ENCODE measurements at regions not wholly inside any gene's neighbourhood (a gene's known extent, or its start where the extent isn't known, plus 50 kb on each side); places are given as distances from the start of the nearest gene placed in this dataset.

- ChIA-PET SMC1A (ENCODE audit: uncharacterized antibody, unreplicated experiment) (no interaction called here), POLR2A (no interaction called here), CTCF (no interaction called here), RAD21 (ENCODE audit: unreplicated experiment) (no interaction called here)
- Histone ChIP-seq H2AFZ (ENCODE audit: control insufficient read depth, low read depth, low read length) (no peak overlapping the region), H3K27me3 (replicated peaks in 1 of 2; ENCODE audit: control insufficient read depth in 2 of 2, insufficient read depth in 2 of 2, low read length in 1 of 2) (no peaks in the 10 kb centered on the region), H3K9me3 (replicated peaks; ENCODE audit: control insufficient read depth, insufficient read depth, low read length) (no peaks in the 10 kb centered on the region), H3K36me3 (ENCODE audit: control insufficient read depth in 2 of 2, insufficient read depth in 2 of 2, low read length in 1 of 2) (no peaks in the 10 kb centered on the region), H3K27ac (ENCODE audit: control insufficient read depth, insufficient read depth) (no peak overlapping the region), H3K4me2 (ENCODE audit: control insufficient read depth, insufficient read depth) (no peak overlapping the region), H4K20me1 (ENCODE audit: control insufficient read depth, insufficient read depth) (no peaks in the 10 kb centered on the region), H3K4me3 (no peak overlapping the region), H3K79me2 (ENCODE audit: control insufficient read depth, insufficient read depth, low read length) (no peaks in the 10 kb centered on the region), H3K4me1 (ENCODE audit: control insufficient read depth, insufficient read depth, low read length) (no peaks in the 10 kb centered on the region), H3K9ac (ENCODE audit: control insufficient read depth, insufficient read depth, low read length) (no peak overlapping the region)
- WGBS (ENCODE audit: insufficient coverage, insufficient replicate concordance, low lambda C conversion rate, missing lambda C conversion rate): 0% methylated on average over 2 of the region's 2 CpGs
- DNase-seq (ENCODE audit: low read depth, low spot score) (no peak), ATAC-seq (no peak), FAIRE-seq (no peak)
- intact Hi-C loops (cut with micrococcal nuclease; ENCODE audit: unreplicated experiment): no loop called here
- BruUV-seq (replicated peaks): no TSS peak
- in situ Hi-C loops (cut with MboI): no loop called here
- TF ChIP-seq HDAC2 (IDR thresholded peaks at IDR 0.05) (no peak), CTCF (IDR thresholded peaks at IDR 0.05 in 2 of 3, conservative IDR thresholded peaks at IDR 0.05 in 1 of 3; ENCODE audit: control insufficient read depth in 2 of 3, extremely low read depth in 1 of 3, insufficient read depth in 1 of 3, low read depth in 3 of 3, low read length in 3 of 3) (no peak), TAF1 (IDR thresholded peaks at IDR 0.05; ENCODE audit: borderline replicate concordance, low read depth, low read length) (no peak), CREM (IDR thresholded peaks at IDR 0.05; ENCODE audit: low read depth) (no peak), MTA3 (IDR thresholded peaks at IDR 0.05; ENCODE audit: borderline replicate concordance, low read length) (no peak), ZBTB4 (CRISPR knock-in tag; IDR thresholded peaks at IDR 0.05) (no peak), NBN (IDR thresholded peaks at IDR 0.05) (no peak), ZSCAN29 (IDR thresholded peaks at IDR 0.05) (no peak), TCF7 (IDR thresholded peaks at IDR 0.05; ENCODE audit: borderline replicate concordance) (no peak), JUNB (IDR thresholded peaks at IDR 0.05) (no peak), POLR2AphosphoS2 (IDR thresholded peaks at IDR 0.05; ENCODE audit: low read depth, low read length) (no peak), SMAD5 (IDR thresholded peaks at IDR 0.05; ENCODE audit: low read depth) (no peak), ZNF274 (IDR thresholded peaks at IDR 0.05; ENCODE audit: insufficient read depth, insufficient read length) (no peak), USF1 (IDR thresholded peaks at IDR 0.05; ENCODE audit: borderline replicate concordance, extremely low read length, insufficient read depth, low read depth, low read length) (no peak), SPI1 (IDR thresholded peaks at IDR 0.05; ENCODE audit: borderline replicate concordance, insufficient read depth, low read depth, low read length) (no peak), NKRF (conservative IDR thresholded peaks at IDR 0.05) (no peak), SREBF1 (IDR thresholded peaks at IDR 0.05; ENCODE audit: low read length) (no peak)
- TF ChIP-seq, protein P1, sequence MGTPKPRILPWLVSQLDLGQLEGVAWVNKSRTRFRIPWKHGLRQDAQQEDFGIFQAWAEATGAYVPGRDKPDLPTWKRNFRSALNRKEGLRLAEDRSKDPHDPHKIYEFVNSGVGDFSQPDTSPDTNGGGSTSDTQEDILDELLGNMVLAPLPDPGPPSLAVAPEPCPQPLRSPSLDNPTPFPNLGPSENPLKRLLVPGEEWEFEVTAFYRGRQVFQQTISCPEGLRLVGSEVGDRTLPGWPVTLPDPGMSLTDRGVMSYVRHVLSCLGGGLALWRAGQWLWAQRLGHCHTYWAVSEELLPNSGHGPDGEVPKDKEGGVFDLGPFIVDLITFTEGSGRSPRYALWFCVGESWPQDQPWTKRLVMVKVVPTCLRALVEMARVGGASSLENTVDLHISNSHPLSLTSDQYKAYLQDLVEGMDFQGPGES (IDR thresholded peaks at IDR 0.05): no peak
These were observed 56.5 kb upstream of the COL5A2 start for GRCh38 chr2:189236066-189236465.

Data from GM12878 (cell line).